NCI-H2196 (cell line): ENCODE measurements at regions not wholly inside any gene's neighbourhood (a gene's known extent, or its start where the extent isn't known, plus 50 kb on each side); places are given as distances from the start of the nearest gene placed in this dataset.

Source experiments
- DNase-seq: peaks from one replicate; lab custom pipeline; 2025; ENCODE audit not compliant: unreplicated experiment; lab: John Stamatoyannopoulos, UW

GRCh38 chr3:181855825-181856224 lies 144.1 kb downstream of the SOX2 start:
- no peak for DNase-seq

GRCh38 chr3:181859518-181859917 lies 147.8 kb downstream of the SOX2 start:
- DNase-seq, result no peak

- no peak for DNase-seq
Measured at GRCh38 chr3:181860235-181860634, 148.5 kb downstream of the SOX2 start.

GRCh38 chr3:181862502-181862901 lies 150.8 kb downstream of the SOX2 start:
- DNase-seq, result no peak

GRCh38 chr3:181868576-181869082 lies 156.9 kb downstream of the SOX2 start:
- DNase-seq, result no peak

GRCh38 chr3:181872887-181873286 lies 161.2 kb downstream of the SOX2 start:
- no peak for DNase-seq

- DNase-seq, result no peak
Measured at GRCh38 chr3:181879926-181880325, 168.2 kb downstream of the SOX2 start.

- peak; percentile 88 for DNase-seq
Measured at GRCh38 chr3:181880331-181880730, 168.6 kb downstream of the SOX2 start.

- no peak for DNase-seq
Measured at GRCh38 chr3:181881749-181882148, 170.0 kb downstream of the SOX2 start.

GRCh38 chr3:181885868-181886630 lies 174.3 kb downstream of the SOX2 start:
- no peak for DNase-seq

GRCh38 chr3:181886676-181887075 lies 175.0 kb downstream of the SOX2 start:
- no peak for DNase-seq

GRCh38 chr3:181887685-181888084 lies 176.0 kb downstream of the SOX2 start:
- no peak for DNase-seq

GRCh38 chr3:181888234-181888633 lies 176.5 kb downstream of the SOX2 start:
- DNase-seq, result no peak

- no peak for DNase-seq
Measured at GRCh38 chr3:181892848-181893247, 181.1 kb downstream of the SOX2 start.

- DNase-seq, result no peak
Measured at GRCh38 chr3:181896605-181897004, 184.9 kb downstream of the SOX2 start.

GRCh38 chr3:181899702-181900101 lies 188.0 kb downstream of the SOX2 start:
- DNase-seq, result no peak

- DNase-seq, result no peak
Measured at GRCh38 chr3:181901626-181902025, 189.9 kb downstream of the SOX2 start.

GRCh38 chr3:181906338-181906737 lies 194.6 kb downstream of the SOX2 start:
- no peak for DNase-seq

GRCh38 chr3:181909241-181909640 lies 197.5 kb downstream of the SOX2 start:
- DNase-seq, result no peak

GRCh38 chr3:181912384-181912783 lies 200.7 kb downstream of the SOX2 start:
- no peak for DNase-seq

- DNase-seq, result no peak
Measured at GRCh38 chr3:181913254-181913653, 201.5 kb downstream of the SOX2 start.

GRCh38 chr3:181915551-181915950 lies 203.8 kb downstream of the SOX2 start:
- no peak for DNase-seq

GRCh38 chr3:181916013-181916412 lies 204.3 kb downstream of the SOX2 start:
- no peak for DNase-seq
